ENCODE measurements at regions not wholly inside any gene's neighbourhood (a gene's known extent, or its start where the extent isn't known, plus 50 kb on each side); places are given as distances from the start of the nearest gene placed in this dataset.

GRCh38 chr16:72536723-72537435, 364.9 kb upstream of the PMFBP1 start:
- DNase-seq (no peak), ATAC-seq (no peak)
- no peaks in the 10 kb centered on the region for H3K36me3 ChIP-seq
- no peak for TF ChIP-seq CTCF (IDR thresholded peaks at IDR 0.05)
- no peaks in the 10 kb centered on the region for H3K4me1 ChIP-seq
- H3K27ac ChIP-seq: no peak overlapping the region
- no peaks in the 10 kb centered on the region for H3K9me3 ChIP-seq
- no peak overlapping the region for H3K4me3 ChIP-seq
- intact Hi-C loops (cut with DNase I): no loop called here
- H3K27me3 ChIP-seq: no peaks in the 10 kb centered on the region

GRCh38 chr16:72532906-72533410, 361.0 kb upstream of the PMFBP1 start:
- no peaks in the 10 kb centered on the region for H3K4me1 ChIP-seq
- H3K4me3 ChIP-seq: no peak overlapping the region
- no peaks in the 10 kb centered on the region for H3K27me3 ChIP-seq
- DNase-seq: peak in 2 of 4 donors; percentile 15 to 36
- no peak overlapping the region for H3K27ac ChIP-seq
- H3K9me3 ChIP-seq: peaks cover 0 to 4% of the 10 kb centered on the region in 2 donors
- no peak for ATAC-seq
- intact Hi-C loops (cut with DNase I): no loop called here
- TF ChIP-seq CTCF (IDR thresholded peaks at IDR 0.05): no peak
- no peaks in the 10 kb centered on the region for H3K36me3 ChIP-seq

- Histone ChIP-seq H3K4me1 (no peaks in the 10 kb centered on the region), H3K36me3 (no peaks in the 10 kb centered on the region), H3K27me3 (no peaks in the 10 kb centered on the region), H3K27ac (no peak overlapping the region), H3K4me3 (no peak overlapping the region), H3K9me3 (peaks cover 0 to 4% of the 10 kb centered on the region in 2 donors)
- intact Hi-C loops (cut with DNase I): no loop called here
- TF ChIP-seq CTCF (IDR thresholded peaks at IDR 0.05): no peak
- ATAC-seq (no peak), DNase-seq (no peak)
These were observed 358.5 kb upstream of the PMFBP1 start for GRCh38 chr16:72530434-72530833.

GRCh38 chr16:72523087-72523486, 351.1 kb upstream of the PMFBP1 start:
- ATAC-seq: no peak
- Histone ChIP-seq H3K4me1 (no peaks in the 10 kb centered on the region), H3K36me3 (no peaks in the 10 kb centered on the region), H3K9me3 (peaks cover 0 to 30% of the 10 kb centered on the region in 2 donors), H3K27me3 (no peaks in the 10 kb centered on the region), H3K27ac (no peak overlapping the region), H3K4me3 (no peak overlapping the region)
- TF ChIP-seq CTCF (IDR thresholded peaks at IDR 0.05): no peak
- no peak for DNase-seq
- intact Hi-C loops (cut with DNase I): no loop called here

GRCh38 chr16:72517154-72517553, 345.2 kb upstream of the PMFBP1 start:
- no peak for TF ChIP-seq CTCF (IDR thresholded peaks at IDR 0.05)
- ATAC-seq (no peak), DNase-seq (no peak)
- no peak overlapping the region for H3K27ac ChIP-seq
- H3K4me1 ChIP-seq: no peaks in the 10 kb centered on the region
- peaks cover 0 to 9% of the 10 kb centered on the region in 2 donors for H3K9me3 ChIP-seq
- no peaks in the 10 kb centered on the region for H3K27me3 ChIP-seq
- intact Hi-C loops (cut with DNase I): no loop called here
- H3K4me3 ChIP-seq: no peak overlapping the region
- no peaks in the 10 kb centered on the region for H3K36me3 ChIP-seq
